HL-60 (cell line): ENCODE measurements at regions not wholly inside any gene's neighbourhood (a gene's known extent, or its start where the extent isn't known, plus 50 kb on each side); places are given as distances from the start of the nearest gene placed in this dataset.

Source experiments
- DNase-seq, 2 experiments: peaks; one replicate each; pipeline ENCODE4 v3.0.0-alpha.2; 2010 to 2020; ENCODE audit warnings: low read depth in 1 of 2, low spot score in 1 of 2
- H3K27ac ChIP-seq: fragments of 250-450 bp; sonication (Bioruptor Pico); replicated peaks from 2 replicates; pipeline ENCODE4 v1.5.1; 2020; ENCODE audit warnings: mild to moderate bottlenecking, moderate library complexity
- H3K27me3 ChIP-seq: fragments of 250-450 bp; sonication (Bioruptor Pico); 2 replicates; pipeline ENCODE4 v1.5.1; 2021; ENCODE audit warnings: mild to moderate bottlenecking, moderate library complexity; ENCODE audit not compliant: insufficient read depth, poor library complexity, severe bottlenecking
- H3K4me3 ChIP-seq: replicated peaks from 2 replicates; pipeline ENCODE4 v1.5.1; 2011; ENCODE audit warnings: mild to moderate bottlenecking, control low read depth, low read length; ENCODE audit not compliant: insufficient read depth
- GABPA ChIP-seq: IDR thresholded peaks from 2 replicates; pipeline ENCODE4 v1.6.1; 2012; ENCODE audit warnings: low read depth
- POLR2AphosphoS5 ChIP-seq: IDR thresholded peaks from 2 replicates; pipeline ENCODE4 v1.6.1; 2012; ENCODE audit warnings: low read depth
- SPI1 ChIP-seq: IDR thresholded peaks from 2 replicates; pipeline ENCODE4 v1.6.1; 2012; ENCODE audit warnings: low read depth, mild to moderate bottlenecking, borderline replicate concordance
- TF ChIP-seq, protein P1 (sequence below): IDR thresholded peaks from one replicate; pipeline ENCODE4 v1.5.1; 2011; ENCODE audit warnings: low read length, control low read depth, inconsistent platforms; ENCODE audit not compliant: insufficient read depth
- TF ChIP-seq, protein P2 (sequence below): IDR thresholded peaks from 2 replicates; pipeline ENCODE4 v1.6.1; 2012; ENCODE audit warnings: low read depth; ENCODE audit not compliant: insufficient replicate concordance

DNA sequence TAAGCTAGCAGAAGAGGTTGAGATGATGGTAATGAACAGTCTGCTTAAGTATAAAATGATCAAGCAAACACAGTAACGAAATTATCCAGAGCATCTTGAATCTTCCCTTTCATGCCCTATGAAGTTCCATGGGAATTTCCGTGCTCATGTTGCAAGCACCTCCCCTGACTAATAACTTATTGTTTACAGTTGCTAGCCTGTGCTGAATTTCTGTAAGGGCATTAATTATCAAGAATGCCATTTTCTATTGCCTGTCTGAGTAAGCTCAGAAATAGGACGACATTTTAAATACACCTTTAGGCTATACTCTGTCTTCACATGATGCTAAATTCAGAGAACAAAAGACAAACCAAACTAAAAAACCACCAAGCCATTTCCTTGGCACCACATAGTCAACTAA lies 257.5 kb upstream of the LRTM1 start:
- DNase-seq, result no peak
- Histone ChIP-seq H3K27ac (no peak overlapping the region), H3K4me3 (no peak overlapping the region), H3K27me3 (no peaks in the 10 kb centered on the region)
- no peak for TF ChIP-seq POLR2AphosphoS5
- TF ChIP-seq, protein P1, sequence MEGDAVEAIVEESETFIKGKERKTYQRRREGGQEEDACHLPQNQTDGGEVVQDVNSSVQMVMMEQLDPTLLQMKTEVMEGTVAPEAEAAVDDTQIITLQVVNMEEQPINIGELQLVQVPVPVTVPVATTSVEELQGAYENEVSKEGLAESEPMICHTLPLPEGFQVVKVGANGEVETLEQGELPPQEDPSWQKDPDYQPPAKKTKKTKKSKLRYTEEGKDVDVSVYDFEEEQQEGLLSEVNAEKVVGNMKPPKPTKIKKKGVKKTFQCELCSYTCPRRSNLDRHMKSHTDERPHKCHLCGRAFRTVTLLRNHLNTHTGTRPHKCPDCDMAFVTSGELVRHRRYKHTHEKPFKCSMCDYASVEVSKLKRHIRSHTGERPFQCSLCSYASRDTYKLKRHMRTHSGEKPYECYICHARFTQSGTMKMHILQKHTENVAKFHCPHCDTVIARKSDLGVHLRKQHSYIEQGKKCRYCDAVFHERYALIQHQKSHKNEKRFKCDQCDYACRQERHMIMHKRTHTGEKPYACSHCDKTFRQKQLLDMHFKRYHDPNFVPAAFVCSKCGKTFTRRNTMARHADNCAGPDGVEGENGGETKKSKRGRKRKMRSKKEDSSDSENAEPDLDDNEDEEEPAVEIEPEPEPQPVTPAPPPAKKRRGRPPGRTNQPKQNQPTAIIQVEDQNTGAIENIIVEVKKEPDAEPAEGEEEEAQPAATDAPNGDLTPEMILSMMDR, result no peak
- TF ChIP-seq GABPA, result no peak
- TF ChIP-seq SPI1, result no peak
- TF ChIP-seq, protein P2, sequence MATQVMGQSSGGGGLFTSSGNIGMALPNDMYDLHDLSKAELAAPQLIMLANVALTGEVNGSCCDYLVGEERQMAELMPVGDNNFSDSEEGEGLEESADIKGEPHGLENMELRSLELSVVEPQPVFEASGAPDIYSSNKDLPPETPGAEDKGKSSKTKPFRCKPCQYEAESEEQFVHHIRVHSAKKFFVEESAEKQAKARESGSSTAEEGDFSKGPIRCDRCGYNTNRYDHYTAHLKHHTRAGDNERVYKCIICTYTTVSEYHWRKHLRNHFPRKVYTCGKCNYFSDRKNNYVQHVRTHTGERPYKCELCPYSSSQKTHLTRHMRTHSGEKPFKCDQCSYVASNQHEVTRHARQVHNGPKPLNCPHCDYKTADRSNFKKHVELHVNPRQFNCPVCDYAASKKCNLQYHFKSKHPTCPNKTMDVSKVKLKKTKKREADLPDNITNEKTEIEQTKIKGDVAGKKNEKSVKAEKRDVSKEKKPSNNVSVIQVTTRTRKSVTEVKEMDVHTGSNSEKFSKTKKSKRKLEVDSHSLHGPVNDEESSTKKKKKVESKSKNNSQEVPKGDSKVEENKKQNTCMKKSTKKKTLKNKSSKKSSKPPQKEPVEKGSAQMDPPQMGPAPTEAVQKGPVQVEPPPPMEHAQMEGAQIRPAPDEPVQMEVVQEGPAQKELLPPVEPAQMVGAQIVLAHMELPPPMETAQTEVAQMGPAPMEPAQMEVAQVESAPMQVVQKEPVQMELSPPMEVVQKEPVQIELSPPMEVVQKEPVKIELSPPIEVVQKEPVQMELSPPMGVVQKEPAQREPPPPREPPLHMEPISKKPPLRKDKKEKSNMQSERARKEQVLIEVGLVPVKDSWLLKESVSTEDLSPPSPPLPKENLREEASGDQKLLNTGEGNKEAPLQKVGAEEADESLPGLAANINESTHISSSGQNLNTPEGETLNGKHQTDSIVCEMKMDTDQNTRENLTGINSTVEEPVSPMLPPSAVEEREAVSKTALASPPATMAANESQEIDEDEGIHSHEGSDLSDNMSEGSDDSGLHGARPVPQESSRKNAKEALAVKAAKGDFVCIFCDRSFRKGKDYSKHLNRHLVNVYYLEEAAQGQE, result no peak

DNA sequence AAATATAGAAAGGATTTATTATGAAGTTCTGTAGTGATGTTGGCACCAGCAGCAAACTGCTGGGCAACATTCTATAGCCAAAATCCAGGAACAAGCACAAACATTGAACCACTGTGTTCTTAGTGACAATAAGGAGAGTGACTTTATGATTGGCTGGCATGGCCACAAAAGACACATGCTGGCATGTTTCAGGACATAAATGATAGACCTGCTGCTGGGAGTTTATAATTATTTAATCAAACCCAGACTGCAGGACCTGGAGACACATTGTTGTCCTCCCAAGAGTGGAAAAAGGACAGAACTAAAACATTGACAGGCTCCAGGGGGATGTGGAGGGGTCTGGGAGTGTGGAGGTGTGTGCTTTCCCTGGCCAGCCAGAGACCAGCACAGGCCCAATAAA lies 255.3 kb upstream of the LRTM1 start:
- no peak overlapping the region for H3K27ac ChIP-seq

DNA sequence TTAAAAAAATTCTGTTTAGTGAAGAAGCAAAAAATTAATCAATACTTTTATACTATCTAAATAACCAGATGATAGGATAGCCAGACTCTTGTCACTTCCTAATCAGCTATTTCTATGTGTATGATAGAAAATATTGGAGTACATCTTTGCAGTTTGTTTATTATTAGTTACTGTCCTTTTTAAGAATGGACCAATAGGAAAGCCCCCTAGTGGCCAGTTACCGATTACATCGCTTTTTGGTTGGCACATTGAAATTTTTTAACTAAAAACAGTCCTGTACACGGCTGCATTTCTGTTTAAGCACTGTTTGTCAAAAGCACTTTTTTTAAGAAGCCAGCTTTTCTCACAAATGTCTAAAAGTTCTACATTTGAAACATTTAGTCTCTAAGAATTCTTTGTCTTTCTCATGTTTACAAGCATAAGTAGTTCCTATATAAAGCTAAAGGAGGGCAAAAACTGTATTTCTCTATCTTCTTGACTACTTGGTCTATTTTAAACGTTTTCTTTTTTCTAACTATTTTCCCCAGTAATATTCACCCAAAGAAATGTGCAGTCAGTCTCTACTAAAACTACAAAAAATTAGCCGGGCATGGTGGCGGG lies 253.2 kb upstream of the LRTM1 start:
- TF ChIP-seq POLR2AphosphoS5, result no peak
- TF ChIP-seq, protein P1, result peak; percentile 50
- Histone ChIP-seq H3K27me3 (no peaks in the 10 kb centered on the region), H3K4me3 (no peak overlapping the region), H3K27ac (no peak overlapping the region)
- peak in 1 of 2 experiments; percentile 18 for DNase-seq

More for the DNA sequence above, 255.3 kb upstream of the LRTM1 start:
- no peak for DNase-seq
- Histone ChIP-seq H3K27me3 (no peaks in the 10 kb centered on the region), H3K4me3 (no peak overlapping the region)
- TF ChIP-seq, protein P1, result no peak
- no peak for TF ChIP-seq GABPA
- TF ChIP-seq SPI1, result no peak
- no peak for TF ChIP-seq POLR2AphosphoS5
- TF ChIP-seq, protein P2, result no peak

DNA sequence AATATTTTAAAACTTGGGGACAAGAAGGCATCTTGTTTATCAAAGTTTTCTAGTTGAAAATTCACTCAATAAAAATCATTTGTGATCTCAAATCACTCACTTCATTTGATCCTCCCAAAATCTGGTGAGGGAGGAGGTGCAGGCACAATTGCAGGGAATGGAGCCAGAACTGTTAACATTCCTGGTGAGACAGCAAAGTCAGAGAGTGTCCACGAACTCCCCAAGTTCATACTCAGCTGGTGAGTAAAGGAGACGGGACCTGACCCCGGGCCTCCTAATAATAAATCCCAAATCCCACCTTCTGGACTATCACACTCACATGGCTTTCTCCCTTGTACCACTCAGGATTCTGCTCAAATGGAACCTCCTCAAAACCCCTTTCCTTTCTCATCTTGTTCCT lies 252.3 kb upstream of the LRTM1 start:
- TF ChIP-seq, protein P2, result no peak
- DNase-seq, result no peak
- H3K27me3 ChIP-seq, result no peaks in the 10 kb centered on the region
- no peak overlapping the region for H3K4me3 ChIP-seq
- no peak overlapping the region for H3K27ac ChIP-seq
